ENCODE measurements at regions not wholly inside any gene's neighbourhood (a gene's known extent, or its start where the extent isn't known, plus 50 kb on each side); places are given as distances from the start of the nearest gene placed in this dataset.

- TF ChIP-seq CTCF (IDR thresholded peaks at IDR 0.05): no peak
- H3K27ac Mint-ChIP-seq (ENCODE audit: unreplicated experiment): no peak overlapping the region
- H3K4me3 Mint-ChIP-seq (ENCODE audit: unreplicated experiment): no peak overlapping the region
- H3K36me3 Mint-ChIP-seq (ENCODE audit: unreplicated experiment): no peaks in the 10 kb centered on the region
- DNase-seq (ENCODE audit: extremely low spot score, unreplicated experiment): no peak
- H3K9me3 Mint-ChIP-seq (ENCODE audit: unreplicated experiment): peaks cover 7% of the 10 kb centered on the region
- no peaks in the 10 kb centered on the region for H3K4me1 Mint-ChIP-seq (ENCODE audit: unreplicated experiment)
- no peaks in the 10 kb centered on the region for H3K27me3 Mint-ChIP-seq (ENCODE audit: unreplicated experiment)
Observed at GRCh38 chr6:49072146-49072545, 390.9 kb downstream of the MMUT start.

- Mint-ChIP-seq H3K27me3 (ENCODE audit: unreplicated experiment) (no peaks in the 10 kb centered on the region), H3K27ac (ENCODE audit: unreplicated experiment) (no peak overlapping the region), H3K36me3 (ENCODE audit: unreplicated experiment) (no peaks in the 10 kb centered on the region), H3K9me3 (ENCODE audit: unreplicated experiment) (peaks cover 17% of the 10 kb centered on the region), H3K4me3 (ENCODE audit: unreplicated experiment) (no peak overlapping the region), H3K4me1 (ENCODE audit: unreplicated experiment) (no peaks in the 10 kb centered on the region)
- DNase-seq (ENCODE audit: extremely low spot score, unreplicated experiment): no peak
- TF ChIP-seq CTCF (IDR thresholded peaks at IDR 0.05): no peak
Observed at GRCh38 chr6:49070411-49070810, 392.6 kb downstream of the MMUT start.

- Mint-ChIP-seq H3K4me1 (ENCODE audit: unreplicated experiment) (no peaks in the 10 kb centered on the region), H3K4me3 (ENCODE audit: unreplicated experiment) (no peak overlapping the region), H3K27ac (ENCODE audit: unreplicated experiment) (no peak overlapping the region), H3K27me3 (ENCODE audit: unreplicated experiment) (peaks cover 7% of the 10 kb centered on the region), H3K9me3 (ENCODE audit: unreplicated experiment) (peaks cover 3% of the 10 kb centered on the region), H3K36me3 (ENCODE audit: unreplicated experiment) (no peaks in the 10 kb centered on the region)
- TF ChIP-seq CTCF (IDR thresholded peaks at IDR 0.05): no peak
- no peak for DNase-seq (ENCODE audit: extremely low spot score, unreplicated experiment)
Observed at GRCh38 chr6:49054311-49054710, 408.7 kb downstream of the MMUT start.

GRCh38 chr6:49052901-49053300 is 410.2 kb downstream of the MMUT start:
- no peaks in the 10 kb centered on the region for H3K4me1 Mint-ChIP-seq (ENCODE audit: unreplicated experiment)
- no peaks in the 10 kb centered on the region for H3K36me3 Mint-ChIP-seq (ENCODE audit: unreplicated experiment)
- DNase-seq (ENCODE audit: extremely low spot score, unreplicated experiment): no peak
- peaks cover 7% of the 10 kb centered on the region for H3K27me3 Mint-ChIP-seq (ENCODE audit: unreplicated experiment)
- TF ChIP-seq CTCF (IDR thresholded peaks at IDR 0.05): no peak
- no peak overlapping the region for H3K27ac Mint-ChIP-seq (ENCODE audit: unreplicated experiment)
- no peak overlapping the region for H3K4me3 Mint-ChIP-seq (ENCODE audit: unreplicated experiment)
- no peaks in the 10 kb centered on the region for H3K9me3 Mint-ChIP-seq (ENCODE audit: unreplicated experiment)

- H3K27ac Mint-ChIP-seq (ENCODE audit: unreplicated experiment): no peak overlapping the region
- no peak overlapping the region for H3K4me3 Mint-ChIP-seq (ENCODE audit: unreplicated experiment)
- no peak for TF ChIP-seq CTCF (IDR thresholded peaks at IDR 0.05)
- no peaks in the 10 kb centered on the region for H3K4me1 Mint-ChIP-seq (ENCODE audit: unreplicated experiment)
- no peak for DNase-seq (ENCODE audit: extremely low spot score, unreplicated experiment)
- H3K27me3 Mint-ChIP-seq (ENCODE audit: unreplicated experiment): peaks cover 7% of the 10 kb centered on the region
- no peaks in the 10 kb centered on the region for H3K9me3 Mint-ChIP-seq (ENCODE audit: unreplicated experiment)
- no peaks in the 10 kb centered on the region for H3K36me3 Mint-ChIP-seq (ENCODE audit: unreplicated experiment)
Observed at GRCh38 chr6:49051281-49051680, 411.8 kb downstream of the MMUT start.
